K562 (cell line): ENCODE measurements at regions not wholly inside any gene's neighbourhood (a gene's known extent, or its start where the extent isn't known, plus 50 kb on each side); places are given as distances from the start of the nearest gene placed in this dataset.

ENCODE experiments used
- ATAC-seq: fragments of 200-7000 bp; cut with Tn5 transposase; 3 replicates; pipeline ENCODE4 v1.9.1; 2020; ENCODE audit warnings: moderate library complexity
- BruUV-seq: library from RNA; stranded (reverse); fragments of 400-500 nt; replicated peaks from 2 replicates; lab custom pipeline; 2021; lab: Mats Ljungman, UMichigan
- CTCF ChIA-PET: fragments of 300-600 bp; formaldehyde crosslinking; extraction: SDS; loops from one replicate; lab custom pipeline; 2021; ENCODE audit warnings: low intra/inter-chr PET ratio; lab: Yijun Ruan, JAX
- POLR2A ChIA-PET: fragments of 300-600, 350-650 bp; sonication (Branson Sonifier 250); formaldehyde crosslinking; extraction: SDS; loops from one replicate; lab custom pipeline; 2021; ENCODE audit warnings: antibody characterized with exemption, inconsistent platforms; lab: Yijun Ruan, JAX
- DNase-seq, 4 experiments: peaks; one replicate each; pipeline versions ENCODE4 v3.0.0 to v3.0.0-alpha.2; 2011 to 2018; ENCODE audit warnings: low spot score in 3 of 4, mixed read lengths in 3 of 4; ENCODE audit errors: extremely low read depth in 1 of 4
- FAIRE-seq: peaks from 2 replicates; lab custom pipeline; 2011; peaks lifted over from hg19 to GRCh38; lab: Jason Lieb, UNC
- H2AFZ ChIP-seq: 2 replicates; pipeline ENCODE4 v1.6.0; 2011; ENCODE audit warnings: low read depth, low read length, control low read depth, inconsistent platforms
- H3K27ac ChIP-seq: fragments of 200-600 bp; 3 replicates; pipeline ENCODE4 v1.8.0; 2011; ENCODE audit warnings: low read depth, mild to moderate bottlenecking, control low read depth, inconsistent platforms, low read length, moderate library complexity, mixed read lengths; ENCODE audit errors: extremely low read depth
- H3K27me3 ChIP-seq, 2 experiments: fragments of 300-600 bp in 1 of 2; 2 replicates in 1 of 2; 3 replicates in 1 of 2; pipeline versions ENCODE4 v1.6.0 to v1.8.0; 2011; ENCODE audit warnings: inconsistent platforms in 2 of 2, low read length in 2 of 2, mild to moderate bottlenecking in 1 of 2, mixed read lengths in 1 of 2, moderate library complexity in 1 of 2; ENCODE audit not compliant: control insufficient read depth in 2 of 2, insufficient read depth in 2 of 2
- H3K36me3 ChIP-seq: fragments of 300-600 bp; 3 replicates; pipeline ENCODE4 v1.8.0; 2011; ENCODE audit warnings: mild to moderate bottlenecking, low read length, inconsistent platforms; ENCODE audit not compliant: control insufficient read depth, insufficient read depth
- H3K4me1 ChIP-seq, 2 experiments: fragments of 200-600 bp in 1 of 2; replicated peaks in 1 of 2; 2 replicates in 1 of 2; 3 replicates in 1 of 2; pipeline versions ENCODE4 v1.5.1 to v1.8.0; 2011; ENCODE audit warnings: inconsistent platforms in 2 of 2, low read length in 2 of 2, mild to moderate bottlenecking in 1 of 2, mixed read lengths in 1 of 2, moderate library complexity in 1 of 2; ENCODE audit not compliant: control insufficient read depth in 2 of 2, insufficient read depth in 2 of 2
- H3K4me2 ChIP-seq: 2 replicates; pipeline ENCODE4 v1.6.1; 2011; ENCODE audit warnings: low read length, control low read depth, inconsistent platforms, mixed read lengths; ENCODE audit not compliant: insufficient read depth
- H3K4me3 ChIP-seq: fragments of 200-600 bp; sonication (generic), shearing (Covaris generic); 2 replicates; pipeline ENCODE4 v1.5.1; 2016; ENCODE audit warnings: control low read depth, inconsistent platforms
- H3K79me2 ChIP-seq: fragments of 200-600 bp; 3 replicates; pipeline ENCODE4 v1.8.0; 2011; ENCODE audit warnings: low read length, inconsistent platforms; ENCODE audit not compliant: control insufficient read depth, insufficient read depth
- H3K9ac ChIP-seq, 2 experiments: 2 replicates each; pipeline versions ENCODE4 v1.6.0 to v1.6.1; 2011; ENCODE audit warnings: low read depth in 2 of 2, low read length in 2 of 2, control low read depth in 1 of 2, inconsistent platforms in 1 of 2, mild to moderate bottlenecking in 1 of 2, mixed read lengths in 1 of 2; ENCODE audit not compliant: insufficient read depth in 1 of 2
- H3K9me1 ChIP-seq: one replicate; pipeline ENCODE4 v1.6.0; 2011; ENCODE audit warnings: inconsistent platforms, mild to moderate bottlenecking, low read length, moderate library complexity; ENCODE audit not compliant: control insufficient read depth, insufficient read depth
- H3K9me3 ChIP-seq: replicated peaks from 2 replicates; pipeline ENCODE4 v1.5.1; 2011; ENCODE audit warnings: low read depth, low read length, inconsistent platforms; ENCODE audit not compliant: control insufficient read depth, insufficient read depth
- H4K20me1 ChIP-seq: replicated peaks from 2 replicates; pipeline ENCODE4 v1.6.1; 2011; ENCODE audit warnings: low read length, inconsistent platforms, mixed read lengths; ENCODE audit not compliant: control insufficient read depth, insufficient read depth
- CEBPG ChIP-seq, 3 experiments: fragments of 200-800 bp in 1 of 3; sonication (Bioruptor generic) in 1 of 3; sonication (generic) in 1 of 3; formaldehyde crosslinking in 1 of 3; IDR thresholded peaks in 2 of 3; conservative IDR thresholded peaks in 1 of 3; 2 replicates each; pipeline versions ENCODE4 v1.6.1 to v1.8.0; 2016 to 2022; ENCODE audit warnings: missing compliant biosample characterization in 2 of 3, missing genetic modification characterization in 2 of 3, mild to moderate bottlenecking in 1 of 3, missing genetic modification reagents in 1 of 3
- DMBX1 ChIP-seq: fragments of 250-450 bp; sonication (Bioruptor Pico); IDR thresholded peaks from 2 replicates; pipeline ENCODE4 v1.8.0; 2022; ENCODE audit warnings: inconsistent platforms, mild to moderate bottlenecking, moderate library complexity, borderline replicate concordance
- E2F3 ChIP-seq: fragments of 250-450 bp; sonication (Bioruptor Pico); IDR thresholded peaks from 2 replicates; pipeline ENCODE4 v1.4.0; 2020; ENCODE audit warnings: mild to moderate bottlenecking
- FOXA3 ChIP-seq, 2 experiments: fragments of 450-650 bp in 1 of 2; sonication (generic) in 1 of 2; formaldehyde crosslinking; IDR thresholded peaks in 1 of 2; conservative IDR thresholded peaks in 1 of 2; 2 replicates each; pipeline versions ENCODE4 v1.4.0 to v1.8.0; 2020 to 2022; ENCODE audit warnings: mild to moderate bottlenecking in 2 of 2, missing genetic modification reagents in 1 of 2
- MAX ChIP-seq: sonication (generic); formaldehyde crosslinking; IDR thresholded peaks from 2 replicates; pipeline ENCODE4 v1.9.0; 2022; ENCODE audit warnings: mild to moderate bottlenecking, missing genetic modification reagents
- MEIS2 ChIP-seq: fragments of 450-650 bp; IDR thresholded peaks from 2 replicates; pipeline ENCODE4 v1.6.1; 2014; ENCODE audit warnings: mild to moderate bottlenecking; ENCODE audit not compliant: partially characterized antibody
- MNT ChIP-seq, 2 experiments: fragments of 450-650 bp; conservative IDR thresholded peaks; 2 replicates each; pipeline ENCODE4 v1.6.1; 2017; ENCODE audit warnings: mild to moderate bottlenecking in 2 of 2, moderate library complexity in 2 of 2
- NBN ChIP-seq: fragments of 450-650 bp; IDR thresholded peaks from 2 replicates; pipeline ENCODE4 v1.6.1; 2016; ENCODE audit warnings: low read depth, mild to moderate bottlenecking
- POLR2A ChIP-seq: fragments of 450-650 bp; conservative IDR thresholded peaks from 2 replicates; pipeline ENCODE4 v1.6.1; 2016
- RAD21 ChIP-seq, 2 experiments: fragments of 250-450 bp in 1 of 2; fragments of 450-650 bp in 1 of 2; sonication (Bioruptor Pico) in 1 of 2; formaldehyde crosslinking in 1 of 2; IDR thresholded peaks in 1 of 2; conservative IDR thresholded peaks in 1 of 2; 2 replicates each; pipeline versions ENCODE4 v1.4.0 to v1.8.0; 2020 to 2022; ENCODE audit warnings: mild to moderate bottlenecking in 2 of 2, moderate library complexity in 1 of 2
- RBM15 ChIP-seq: fragments of 200-400 bp; formaldehyde crosslinking; IDR thresholded peaks from 2 replicates; pipeline ENCODE4 v1.6.1; 2018; ENCODE audit warnings: mild to moderate bottlenecking, low read length, moderate library complexity; ENCODE audit not compliant: insufficient read depth
- RNF219 ChIP-seq: fragments of 250-450 bp; sonication (Bioruptor Pico); IDR thresholded peaks from 2 replicates; pipeline ENCODE4 v1.5.0; 2022; ENCODE audit warnings: mild to moderate bottlenecking
- SMAD1 ChIP-seq: fragments of 150-350 bp; IDR thresholded peaks from 2 replicates; pipeline ENCODE4 v1.6.1; 2014; ENCODE audit warnings: low read length, low read depth; ENCODE audit not compliant: partially characterized antibody
- SP2 ChIP-seq: IDR thresholded peaks from 2 replicates; pipeline ENCODE4 v1.6.1; 2011; ENCODE audit warnings: mild to moderate bottlenecking, low read depth, low read length, moderate library complexity; ENCODE audit not compliant: poor library complexity, severe bottlenecking; ENCODE audit errors: extremely low read depth
- ZNF239 ChIP-seq: fragments of 250-450 bp; sonication (Bioruptor Pico); IDR thresholded peaks from 2 replicates; pipeline ENCODE4 v1.4.0; 2020; ENCODE audit warnings: mild to moderate bottlenecking
- ZNF507 ChIP-seq: conservative IDR thresholded peaks from 2 replicates; pipeline ENCODE4 v1.6.1; 2017; ENCODE audit warnings: missing genetic modification characterization, missing compliant biosample characterization
- ZNF584 ChIP-seq: fragments of 200-800 bp; sonication (Bioruptor generic); IDR thresholded peaks from 2 replicates; pipeline ENCODE4 v1.6.1; 2016; ENCODE audit warnings: low read depth, mild to moderate bottlenecking, missing genetic modification characterization, missing compliant biosample characterization
- ZNF695 ChIP-seq: fragments of 450-650 bp; formaldehyde crosslinking; IDR thresholded peaks from 2 replicates; pipeline ENCODE4 v1.4.0; 2020; ENCODE audit warnings: mild to moderate bottlenecking, moderate library complexity
- WGBS: fragments of 100-300 bp; shearing (Covaris generic); methylation state at CpG from one replicate; pipeline ENCODE4 v1.1.6; 2016; ENCODE audit warnings: low coverage, mixed read lengths; ENCODE audit not compliant: insufficient coverage; ENCODE audit errors: missing lambda C conversion rate; 5-methylcytosine and 5-hydroxymethylcytosine counted together
- in situ Hi-C: fragments of 300-500 bp; cut with MboI; formaldehyde crosslinking; loops from 4 replicates; pipeline ENCODE4 v1.15.0; 2018; ENCODE audit warnings: inconsistent platforms, mixed read lengths
- intact Hi-C: fragments of 100-400 bp; cut with micrococcal nuclease; formaldehyde crosslinking; loops from 2 replicates; pipeline ENCODE4 v1.14.2; 2022

GRCh38 chr12:92055877-92056276 lies 89.8 kb downstream of the BTG1 start (continued):
- peak in 1 of 2 experiments; percentile 36; a peak in 1 of 4 replicates for TF ChIP-seq FOXA3 (CRISPR knock-in tag; conservative IDR thresholded peaks at IDR 0.05 in 1 of 2, IDR thresholded peaks at IDR 0.05 in 1 of 2)

DNA sequence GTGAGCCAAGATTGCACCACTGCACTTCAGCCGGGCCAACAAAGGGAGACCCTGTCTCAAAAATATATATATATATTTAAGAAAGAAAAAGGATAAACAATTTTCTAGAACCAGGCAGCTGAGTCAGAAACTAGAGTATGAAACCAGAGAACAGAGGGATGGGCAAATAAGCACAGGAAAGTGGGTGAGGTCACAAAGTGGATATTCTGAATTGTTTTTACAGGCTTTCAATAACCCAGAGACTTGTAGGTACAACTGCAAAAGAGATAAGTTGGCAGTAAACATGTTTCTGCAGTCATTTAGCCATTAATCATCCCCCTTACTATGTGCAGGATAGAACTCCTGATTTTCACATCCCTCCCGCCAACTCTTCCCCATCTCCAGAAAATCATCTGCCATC lies 94.2 kb downstream of the BTG1 start:
- no peaks in the 10 kb centered on the region for H3K27me3 ChIP-seq
- ChIA-PET POLR2A (interaction anchor here (0.5 to 1.0 kb wide), 2 partner anchors 9 to 26 kb away, joined by 3 read pairs; no protein-coding TSS in a partner anchor), CTCF (no interaction called here)
- FAIRE-seq (no peak), ATAC-seq (no peak), DNase-seq (no peak)
- no peak overlapping the region for H3K27ac ChIP-seq
- WGBS = 67% methylated on average over 2 of the region's 2 CpGs
- no peak overlapping the region for H3K4me3 ChIP-seq
- intact Hi-C loops = no loop called here
- BruUV-seq = no TSS peak
- no peak overlapping the region for H3K4me2 ChIP-seq
- H3K9me1 ChIP-seq = no peaks in the 10 kb centered on the region
- no peak overlapping the region for H2AFZ ChIP-seq
- H3K79me2 ChIP-seq = no peaks in the 10 kb centered on the region
- in situ Hi-C loops = no loop called here
- H3K9me3 ChIP-seq = no peaks in the 10 kb centered on the region
- no peaks in the 10 kb centered on the region; a peak in 2 of 5 replicates for H3K4me1 ChIP-seq
- no peaks in the 10 kb centered on the region for H3K36me3 ChIP-seq
- H3K9ac ChIP-seq = no peak overlapping the region
- no peaks in the 10 kb centered on the region for H4K20me1 ChIP-seq
- TF ChIP-seq POLR2A (no peak), E2F3 (CRISPR knock-in tag) (no peak), ZNF239 (CRISPR knock-in tag) (no peak), RNF219 (CRISPR knock-in tag) (no peak), NBN (no peak), DMBX1 (CRISPR knock-in tag) (no peak), RBM15 (no peak), ZNF507 (tag) (no peak), RAD21 (CRISPR knock-in tag; conservative IDR thresholded peaks at IDR 0.05 in 1 of 2, IDR thresholded peaks at IDR 0.05 in 1 of 2) (no peak), ZNF584 (CRISPR knock-in tag) (no peak), MNT (conservative IDR thresholded peaks at IDR 0.05) (no peak), SP2 (no peak), MEIS2 (no peak), SMAD1 (no peak), ZNF695 (CRISPR knock-in tag) (no peak), CEBPG (CRISPR knock-in tag; IDR thresholded peaks at IDR 0.05) (no peak), CEBPG (tag; conservative IDR thresholded peaks at IDR 0.05 in 1 of 2, IDR thresholded peaks at IDR 0.05 in 1 of 2) (no peak), MAX (CRISPR knock-in tag) (no peak)
